NB4 (cell line): ENCODE measurements at regions not wholly inside any gene's neighbourhood (a gene's known extent, or its start where the extent isn't known, plus 50 kb on each side); places are given as distances from the start of the nearest gene placed in this dataset.

Experiments
- DNase-seq: peaks from one replicate; pipeline ENCODE4 v3.0.0; 2010; ENCODE audit warnings: low read depth
- H3K4me3 ChIP-seq: one replicate; pipeline ENCODE4 v1.5.1; 2011; ENCODE audit warnings: mild to moderate bottlenecking, low read depth, low read length, moderate library complexity
- MYC ChIP-seq: IDR thresholded peaks from 2 replicates; pipeline ENCODE4 v1.6.1; 2011; ENCODE audit warnings: low read depth, low read length
- POLR2A ChIP-seq: IDR thresholded peaks from 2 replicates; pipeline ENCODE4 v1.6.1; 2011; ENCODE audit warnings: mild to moderate bottlenecking; ENCODE audit not compliant: insufficient read length; ENCODE audit errors: extremely low read depth
- TF ChIP-seq, protein P1 (sequence below): IDR thresholded peaks from 2 replicates; pipeline ENCODE4 v1.6.1; 2011; ENCODE audit warnings: low read depth, low read length
- TF ChIP-seq, protein P2 (sequence below): IDR thresholded peaks from one replicate; pipeline ENCODE4 v1.5.1; 2012; ENCODE audit warnings: low read depth, low read length

DNA sequence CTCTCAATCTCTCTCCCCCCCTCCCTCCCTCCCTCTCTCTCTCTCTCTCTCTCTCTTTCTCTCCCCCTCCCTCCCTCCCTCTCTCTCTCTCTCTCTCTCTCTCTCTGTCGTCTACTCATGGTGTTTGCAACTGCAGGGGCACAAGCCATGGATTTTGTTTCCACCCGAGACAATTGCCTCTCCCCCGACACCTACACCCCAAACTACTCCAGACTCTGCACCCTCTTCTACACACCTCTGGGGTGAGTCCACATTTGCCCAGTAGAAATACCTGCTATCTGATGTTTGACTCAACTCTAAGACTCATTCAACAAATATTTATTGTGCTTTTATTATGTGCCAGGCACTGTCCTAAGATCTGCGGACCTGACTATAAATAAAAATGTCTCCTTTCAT is 93.7 kb downstream of the TMEM17 start:
- no peak overlapping the region for H3K4me3 ChIP-seq
- TF ChIP-seq, protein P1, sequence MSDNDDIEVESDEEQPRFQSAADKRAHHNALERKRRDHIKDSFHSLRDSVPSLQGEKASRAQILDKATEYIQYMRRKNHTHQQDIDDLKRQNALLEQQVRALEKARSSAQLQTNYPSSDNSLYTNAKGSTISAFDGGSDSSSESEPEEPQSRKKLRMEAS, result no peak
- TF ChIP-seq POLR2A (no peak), MYC (no peak)
- TF ChIP-seq, protein P2, sequence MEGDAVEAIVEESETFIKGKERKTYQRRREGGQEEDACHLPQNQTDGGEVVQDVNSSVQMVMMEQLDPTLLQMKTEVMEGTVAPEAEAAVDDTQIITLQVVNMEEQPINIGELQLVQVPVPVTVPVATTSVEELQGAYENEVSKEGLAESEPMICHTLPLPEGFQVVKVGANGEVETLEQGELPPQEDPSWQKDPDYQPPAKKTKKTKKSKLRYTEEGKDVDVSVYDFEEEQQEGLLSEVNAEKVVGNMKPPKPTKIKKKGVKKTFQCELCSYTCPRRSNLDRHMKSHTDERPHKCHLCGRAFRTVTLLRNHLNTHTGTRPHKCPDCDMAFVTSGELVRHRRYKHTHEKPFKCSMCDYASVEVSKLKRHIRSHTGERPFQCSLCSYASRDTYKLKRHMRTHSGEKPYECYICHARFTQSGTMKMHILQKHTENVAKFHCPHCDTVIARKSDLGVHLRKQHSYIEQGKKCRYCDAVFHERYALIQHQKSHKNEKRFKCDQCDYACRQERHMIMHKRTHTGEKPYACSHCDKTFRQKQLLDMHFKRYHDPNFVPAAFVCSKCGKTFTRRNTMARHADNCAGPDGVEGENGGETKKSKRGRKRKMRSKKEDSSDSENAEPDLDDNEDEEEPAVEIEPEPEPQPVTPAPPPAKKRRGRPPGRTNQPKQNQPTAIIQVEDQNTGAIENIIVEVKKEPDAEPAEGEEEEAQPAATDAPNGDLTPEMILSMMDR, result no peak
- DNase-seq, result no peak

DNA sequence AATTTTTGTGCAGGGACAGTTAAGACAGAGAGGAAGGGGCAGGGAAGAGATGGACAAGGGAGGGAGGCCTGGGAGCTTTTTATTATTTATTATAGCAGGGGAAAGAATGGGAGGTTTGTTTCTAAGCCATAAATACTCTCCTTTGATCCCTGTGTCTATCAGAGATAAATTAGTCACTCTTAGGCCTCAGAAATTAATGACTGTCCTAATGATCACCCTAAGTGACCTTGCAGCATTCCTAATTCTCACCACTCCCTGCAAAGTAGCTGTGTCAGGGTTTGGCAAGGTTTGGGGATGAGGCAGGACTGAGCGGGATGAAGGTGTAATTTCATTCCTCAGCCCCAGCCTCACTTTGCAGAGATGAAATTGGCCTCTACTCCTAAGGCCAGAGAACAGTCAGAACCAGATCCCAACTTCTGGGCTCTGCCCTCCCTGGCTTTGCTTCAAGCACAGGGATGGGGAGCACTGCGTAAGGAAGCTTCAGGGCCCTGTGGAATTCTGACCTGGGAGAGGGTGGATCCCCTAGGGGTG is 95.0 kb downstream of the TMEM17 start:
- no peak for DNase-seq
- H3K4me3 ChIP-seq, result peak overlapping the region; percentile 45
- TF ChIP-seq MYC, result no peak
- TF ChIP-seq, protein P2, result no peak
- no peak for TF ChIP-seq POLR2A
- TF ChIP-seq, protein P1, result no peak

DNA sequence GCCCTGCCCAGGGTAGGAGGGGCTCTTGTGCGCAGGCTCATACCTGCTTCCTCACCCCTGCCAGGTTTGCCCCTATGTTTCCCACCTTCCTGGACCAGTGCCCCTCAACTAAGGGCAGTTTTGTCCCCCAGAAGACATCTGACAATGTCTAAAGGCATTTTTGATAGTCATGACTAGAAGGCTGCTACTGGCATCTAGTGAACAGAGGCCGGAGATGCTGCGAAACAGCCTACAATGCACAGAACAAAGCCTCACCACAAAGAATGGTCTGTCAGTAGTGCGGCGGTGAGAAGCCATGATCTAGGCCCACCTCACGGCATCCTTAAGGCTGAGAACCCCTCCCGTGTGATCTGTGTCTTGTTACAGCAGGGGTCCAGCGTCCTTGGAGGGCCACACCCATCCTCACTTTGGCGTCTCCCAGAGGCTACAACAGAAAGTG is 96.0 kb downstream of the TMEM17 start:
- DNase-seq, result peak; percentile 63
- TF ChIP-seq, protein P2, result peak; percentile 26
- no peak for TF ChIP-seq MYC
- no peak overlapping the region for H3K4me3 ChIP-seq

DNA sequence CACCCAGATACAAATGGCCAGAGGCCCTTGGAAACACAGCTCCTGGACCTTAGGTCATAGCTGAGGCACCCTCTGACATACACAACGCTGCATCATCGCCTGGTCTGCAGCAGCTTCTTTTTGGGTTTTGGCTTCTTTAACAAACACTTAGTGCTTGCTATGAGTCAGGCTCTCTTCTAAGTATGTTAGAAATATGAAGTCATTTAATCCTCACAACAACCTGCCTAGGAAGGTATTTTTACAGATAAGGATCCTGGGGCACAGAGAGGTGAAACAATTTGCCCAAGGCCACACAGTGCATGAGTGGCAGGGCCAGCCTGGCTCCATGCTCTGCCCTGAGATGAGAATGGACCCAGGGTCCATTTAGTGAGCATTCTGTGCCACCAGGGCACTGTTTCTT is 96.6 kb downstream of the TMEM17 start:
- DNase-seq, result no peak
- no peak for TF ChIP-seq POLR2A
- TF ChIP-seq, protein P1, result no peak
- TF ChIP-seq MYC, result no peak
- TF ChIP-seq, protein P2, result no peak
- H3K4me3 ChIP-seq, result no peak overlapping the region

DNA sequence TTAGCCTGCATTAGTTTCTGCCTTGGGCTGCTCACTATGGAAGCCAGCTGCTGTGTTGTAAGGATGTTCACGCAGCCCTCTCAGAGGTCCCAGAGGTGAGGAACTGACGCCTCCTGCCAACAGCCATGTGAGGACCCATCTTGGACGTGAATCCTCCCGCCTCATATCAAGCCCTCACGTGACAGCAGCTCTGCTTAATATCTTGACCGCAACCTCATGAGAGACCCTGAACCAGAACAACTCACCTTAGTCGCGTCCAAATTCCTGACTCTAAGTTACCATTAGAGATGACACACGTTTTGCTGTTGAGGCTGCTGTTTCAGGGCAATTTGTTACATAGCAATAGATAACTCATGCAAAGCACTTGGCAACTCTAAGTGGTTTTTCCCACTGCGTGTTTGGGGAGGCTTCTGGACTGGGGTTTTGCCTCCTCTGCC is 97.7 kb downstream of the TMEM17 start:
- DNase-seq, result no peak
- TF ChIP-seq, protein P1, result no peak
- TF ChIP-seq, protein P2, result no peak
- TF ChIP-seq MYC (no peak), POLR2A (no peak)
- no peak overlapping the region for H3K4me3 ChIP-seq

DNA sequence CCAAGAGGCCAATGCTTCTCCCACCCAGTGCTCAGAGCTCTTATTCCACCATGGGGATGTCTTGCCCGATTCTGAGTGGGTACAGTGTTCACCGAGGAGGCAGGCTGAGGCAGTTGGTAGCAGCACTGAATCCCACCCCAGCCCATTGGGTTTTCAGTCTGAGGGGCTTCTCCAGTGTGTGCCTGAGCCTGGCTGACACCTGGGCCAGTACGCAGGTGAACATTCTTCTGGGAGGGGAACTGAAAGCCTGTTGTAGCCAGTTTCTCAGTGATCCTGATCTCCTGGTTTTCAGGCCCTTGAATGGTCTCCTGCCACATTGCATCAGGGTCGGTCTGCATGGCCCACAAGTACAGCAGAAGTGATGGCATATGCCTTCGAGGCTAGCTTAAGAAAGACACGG is 98.2 kb downstream of the TMEM17 start:
- TF ChIP-seq, protein P1, result no peak
- TF ChIP-seq MYC, result no peak
- no peak overlapping the region for H3K4me3 ChIP-seq
- no peak for DNase-seq
